Gastrocnemius medialis (tissue), 4 donors: ENCODE measurements at regions not wholly inside any gene's neighbourhood (a gene's known extent, or its start where the extent isn't known, plus 50 kb on each side); places are given as distances from the start of the nearest gene placed in this dataset.

Experiments
- POLR2A ChIP-seq, 2 donors: fragments of 450-650 bp; IDR thresholded peaks; one replicate each; pipeline ENCODE4 v1.6.1; 2017; ENCODE audit warnings: antibody characterized with exemption in 2 of 2, mild to moderate bottlenecking in 2 of 2, moderate library complexity in 2 of 2
- TF ChIP-seq, protein P1 (sequence below), 5 experiments: fragments of 450-650 bp in 3 of 5; fragments of 200-600 bp in 2 of 5; sonication (generic) in 2 of 5; IDR thresholded peaks in 4 of 5; conservative IDR thresholded peaks in 1 of 5; 1 replicate in 4 of 5; 2 replicates in 1 of 5; pipeline ENCODE4 v1.5.1; 2016 to 2019; ENCODE audit warnings: antibody characterized with exemption in 5 of 5, mild to moderate bottlenecking in 3 of 5, moderate library complexity in 3 of 5

GRCh38 chr5:94045839-94046782 lies 304.7 kb upstream of the POU5F2 start:
- TF ChIP-seq, protein P1, sequence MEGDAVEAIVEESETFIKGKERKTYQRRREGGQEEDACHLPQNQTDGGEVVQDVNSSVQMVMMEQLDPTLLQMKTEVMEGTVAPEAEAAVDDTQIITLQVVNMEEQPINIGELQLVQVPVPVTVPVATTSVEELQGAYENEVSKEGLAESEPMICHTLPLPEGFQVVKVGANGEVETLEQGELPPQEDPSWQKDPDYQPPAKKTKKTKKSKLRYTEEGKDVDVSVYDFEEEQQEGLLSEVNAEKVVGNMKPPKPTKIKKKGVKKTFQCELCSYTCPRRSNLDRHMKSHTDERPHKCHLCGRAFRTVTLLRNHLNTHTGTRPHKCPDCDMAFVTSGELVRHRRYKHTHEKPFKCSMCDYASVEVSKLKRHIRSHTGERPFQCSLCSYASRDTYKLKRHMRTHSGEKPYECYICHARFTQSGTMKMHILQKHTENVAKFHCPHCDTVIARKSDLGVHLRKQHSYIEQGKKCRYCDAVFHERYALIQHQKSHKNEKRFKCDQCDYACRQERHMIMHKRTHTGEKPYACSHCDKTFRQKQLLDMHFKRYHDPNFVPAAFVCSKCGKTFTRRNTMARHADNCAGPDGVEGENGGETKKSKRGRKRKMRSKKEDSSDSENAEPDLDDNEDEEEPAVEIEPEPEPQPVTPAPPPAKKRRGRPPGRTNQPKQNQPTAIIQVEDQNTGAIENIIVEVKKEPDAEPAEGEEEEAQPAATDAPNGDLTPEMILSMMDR (IDR thresholded peaks at IDR 0.05 in 4 of 5, conservative IDR thresholded peaks at IDR 0.05 in 1 of 5): no peak
- TF ChIP-seq POLR2A (IDR thresholded peaks at IDR 0.05): no peak
